Esophagus muscularis mucosa (tissue), 4 donors: ENCODE measurements at regions not wholly inside any gene's neighbourhood (a gene's known extent, or its start where the extent isn't known, plus 50 kb on each side); places are given as distances from the start of the nearest gene placed in this dataset.

Source experiments
- DNase-seq: peaks from one replicate; pipeline ENCODE4 v3.0.0-alpha.2; 2017; ENCODE audit errors: extremely low spot score
- H3K27ac ChIP-seq, 4 donors: fragments of 200-600 bp; sonication (generic); replicated peaks in 1 of 4; 1 replicate in 3 of 4; 2 replicates in 1 of 4; pipeline ENCODE4 v1.5.1; 2016 to 2019; ENCODE audit warnings: mild to moderate bottlenecking in 1 of 4
- H3K27me3 ChIP-seq, 4 donors: fragments of 200-600 bp; sonication (generic); one replicate each; pipeline versions ENCODE4 v1.5.1 to v1.6.0; 2016 to 2019
- H3K36me3 ChIP-seq, 4 donors: fragments of 200-600 bp; sonication (generic); one replicate each; pipeline ENCODE4 v1.5.1; 2016 to 2019
- H3K4me1 ChIP-seq, 4 donors: fragments of 200-600 bp; sonication (generic); one replicate each; pipeline ENCODE4 v1.5.1; 2016 to 2019
- H3K4me3 ChIP-seq, 4 donors: fragments of 200-600 bp; sonication (generic); 1 replicate in 2 of 4; 2 replicates in 2 of 4; pipeline ENCODE4 v1.5.1; 2016 to 2019; ENCODE audit warnings: mild to moderate bottlenecking in 4 of 4, moderate library complexity in 1 of 4
- H3K9me3 ChIP-seq, 4 donors: fragments of 200-600 bp; sonication (generic); 1 replicate in 3 of 4; 2 replicates in 1 of 4; pipeline ENCODE4 v1.5.1; 2016 to 2019
- EP300 ChIP-seq: sonication (generic); formaldehyde crosslinking; IDR thresholded peaks from one replicate; pipeline ENCODE4 v1.6.1; 2017; ENCODE audit warnings: antibody characterized with exemption
- POLR2A ChIP-seq: fragments of 450-650 bp; IDR thresholded peaks from one replicate; pipeline ENCODE4 v1.6.1; 2017; ENCODE audit warnings: antibody characterized with exemption, moderate library complexity, mild to moderate bottlenecking, low read depth
- POLR2AphosphoS5 ChIP-seq, 2 donors: sonication (generic); formaldehyde crosslinking; IDR thresholded peaks; one replicate each; pipeline ENCODE4 v1.6.1; 2017; ENCODE audit warnings: antibody characterized with exemption in 2 of 2
- WGBS: methylation state at CpG from one replicate; pipeline ENCODE4 v1.1.5; 2018; 5-methylcytosine and 5-hydroxymethylcytosine counted together
- intact Hi-C: fragments of 100-400 bp; cut with DNase I; formaldehyde crosslinking; loops from one replicate; pipeline ENCODE4 v1.15.1; 2023
- TF ChIP-seq, protein P1 (sequence below), 3 experiments: fragments of 200-600 bp in 2 of 3; fragments of 450-650 bp in 1 of 3; sonication (generic) in 2 of 3; IDR thresholded peaks; one replicate each; pipeline ENCODE4 v1.5.1; 2017 to 2019; ENCODE audit warnings: antibody characterized with exemption in 3 of 3, mild to moderate bottlenecking in 2 of 3, moderate library complexity in 1 of 3

DNA sequence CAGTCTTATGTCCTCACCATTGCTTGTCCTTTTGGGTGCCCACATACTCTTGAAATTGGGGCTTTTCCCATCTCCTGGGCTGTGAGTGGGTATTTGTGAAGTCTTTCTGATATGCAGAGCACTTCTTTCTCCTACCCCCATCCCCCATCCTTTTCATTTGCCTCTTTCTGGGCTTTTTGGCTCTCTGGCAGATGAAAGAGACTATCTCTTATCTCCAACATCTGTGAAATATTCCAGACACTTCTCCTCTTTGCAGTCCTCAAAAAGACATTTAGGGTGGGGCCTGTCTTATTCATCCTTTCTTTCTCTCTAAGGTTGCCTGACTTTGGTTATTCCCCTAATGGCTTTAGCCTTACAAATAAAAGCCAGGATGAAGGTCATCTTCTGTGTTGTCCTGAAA lies 462.2 kb upstream of the MKI67 start:
- Histone ChIP-seq H3K4me1 (no peaks in the 10 kb centered on the region), H3K4me3 (no peak overlapping the region), H3K27ac (no peak overlapping the region), H3K9me3 (no peaks in the 10 kb centered on the region), H3K27me3 (no peaks in the 10 kb centered on the region), H3K36me3 (no peaks in the 10 kb centered on the region)
- TF ChIP-seq, protein P1, sequence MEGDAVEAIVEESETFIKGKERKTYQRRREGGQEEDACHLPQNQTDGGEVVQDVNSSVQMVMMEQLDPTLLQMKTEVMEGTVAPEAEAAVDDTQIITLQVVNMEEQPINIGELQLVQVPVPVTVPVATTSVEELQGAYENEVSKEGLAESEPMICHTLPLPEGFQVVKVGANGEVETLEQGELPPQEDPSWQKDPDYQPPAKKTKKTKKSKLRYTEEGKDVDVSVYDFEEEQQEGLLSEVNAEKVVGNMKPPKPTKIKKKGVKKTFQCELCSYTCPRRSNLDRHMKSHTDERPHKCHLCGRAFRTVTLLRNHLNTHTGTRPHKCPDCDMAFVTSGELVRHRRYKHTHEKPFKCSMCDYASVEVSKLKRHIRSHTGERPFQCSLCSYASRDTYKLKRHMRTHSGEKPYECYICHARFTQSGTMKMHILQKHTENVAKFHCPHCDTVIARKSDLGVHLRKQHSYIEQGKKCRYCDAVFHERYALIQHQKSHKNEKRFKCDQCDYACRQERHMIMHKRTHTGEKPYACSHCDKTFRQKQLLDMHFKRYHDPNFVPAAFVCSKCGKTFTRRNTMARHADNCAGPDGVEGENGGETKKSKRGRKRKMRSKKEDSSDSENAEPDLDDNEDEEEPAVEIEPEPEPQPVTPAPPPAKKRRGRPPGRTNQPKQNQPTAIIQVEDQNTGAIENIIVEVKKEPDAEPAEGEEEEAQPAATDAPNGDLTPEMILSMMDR (IDR thresholded peaks at IDR 0.05) = no peak
- TF ChIP-seq EP300 (no peak), POLR2A (no peak), POLR2AphosphoS5 (IDR thresholded peaks at IDR 0.05) (no peak)
- no peak for DNase-seq
- intact Hi-C loops = no loop called here

DNA sequence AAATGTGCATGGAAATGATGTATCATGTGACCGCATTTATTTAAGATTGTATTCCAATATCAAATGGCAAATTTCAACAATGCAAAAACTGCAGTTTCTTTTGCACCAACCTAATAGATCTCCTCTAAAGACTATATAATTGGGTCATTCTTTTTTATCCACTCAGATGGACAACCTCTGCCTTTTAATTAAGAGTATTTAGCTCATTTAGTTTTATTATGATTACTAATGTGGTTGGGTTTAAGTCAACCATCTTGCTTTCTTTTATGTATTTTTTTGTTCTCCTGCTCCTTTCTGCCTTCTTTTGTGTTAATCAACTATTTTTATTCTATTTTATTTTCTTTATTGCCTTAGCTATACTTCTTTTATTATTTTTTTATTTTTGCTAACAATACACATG lies 468.5 kb upstream of the MKI67 start:
- Histone ChIP-seq H3K27me3 (no peaks in the 10 kb centered on the region), H3K36me3 (no peaks in the 10 kb centered on the region), H3K4me1 (no peaks in the 10 kb centered on the region), H3K9me3 (peaks cover 0 to 8% (median 2%) of the 10 kb centered on the region in 4 donors), H3K4me3 (no peak overlapping the region), H3K27ac (no peak overlapping the region)
- intact Hi-C loops = no loop called here
- TF ChIP-seq POLR2A = no peak
- TF ChIP-seq, protein P1 (IDR thresholded peaks at IDR 0.05) = no peak
- no peak for TF ChIP-seq EP300
- TF ChIP-seq POLR2AphosphoS5 (IDR thresholded peaks at IDR 0.05) = no peak
- WGBS = 100% methylated on average over 1 of the region's 1 CpG
- no peak for DNase-seq

DNA sequence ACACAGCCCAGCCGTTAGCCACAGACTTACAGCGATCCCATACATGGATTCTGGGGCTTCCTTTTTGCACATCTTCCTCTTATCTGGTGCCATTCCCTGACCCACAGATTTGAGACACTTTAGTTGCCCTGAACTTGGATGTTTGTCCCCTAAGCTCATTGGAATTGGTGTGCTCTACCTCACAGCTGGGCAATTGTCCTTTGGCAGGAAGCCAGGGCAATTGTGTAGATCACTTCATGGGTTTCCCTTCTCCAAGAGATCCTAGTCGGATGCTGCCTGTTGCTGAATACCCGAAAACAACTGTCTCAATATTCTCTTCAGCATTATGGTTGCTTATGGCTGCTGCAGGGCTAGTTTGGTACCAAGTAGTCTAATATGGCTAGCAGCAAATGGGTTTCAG lies 470.7 kb upstream of the MKI67 start:
- Histone ChIP-seq H3K27me3 (no peaks in the 10 kb centered on the region), H3K36me3 (no peaks in the 10 kb centered on the region), H3K9me3 (peaks cover 0 to 8% (median 2%) of the 10 kb centered on the region in 4 donors), H3K4me1 (no peaks in the 10 kb centered on the region), H3K27ac (no peak overlapping the region), H3K4me3 (no peak overlapping the region)
- intact Hi-C loops = no loop called here
- TF ChIP-seq EP300 = no peak
- TF ChIP-seq POLR2A = no peak
- TF ChIP-seq, protein P1 (IDR thresholded peaks at IDR 0.05) = no peak
- DNase-seq = no peak
- WGBS = 75% methylated on average over 4 of the region's 4 CpGs

DNA sequence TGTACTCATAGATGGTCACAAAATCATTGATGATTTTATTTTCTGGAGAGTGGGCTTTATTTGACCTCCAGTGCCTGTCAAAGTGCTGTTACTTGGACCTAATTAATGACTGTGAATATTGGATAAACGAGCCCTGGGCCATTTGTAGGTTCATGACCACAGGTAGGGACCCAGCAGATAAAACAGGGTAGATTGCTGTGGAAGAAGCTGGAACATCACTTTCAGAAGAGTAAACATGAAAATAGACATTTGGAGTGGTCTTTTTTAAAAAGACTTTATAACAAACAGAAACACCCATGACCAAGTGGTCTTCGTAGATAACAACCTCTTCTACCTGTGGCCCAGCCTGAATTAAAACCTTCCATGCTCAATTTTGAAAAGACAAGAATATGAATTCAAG lies 472.8 kb upstream of the MKI67 start:
- DNase-seq = no peak
- H3K27ac ChIP-seq = no peak overlapping the region
- H3K9me3 ChIP-seq = peaks cover 0 to 5% (median 2%) of the 10 kb centered on the region in 4 donors
- WGBS = 82% methylated on average over 2 of the region's 2 CpGs
- no peaks in the 10 kb centered on the region for H3K36me3 ChIP-seq
- intact Hi-C loops = no loop called here
- TF ChIP-seq POLR2AphosphoS5 (IDR thresholded peaks at IDR 0.05) = no peak
- TF ChIP-seq, protein P1 (IDR thresholded peaks at IDR 0.05) = no peak
- no peak for TF ChIP-seq POLR2A
- TF ChIP-seq EP300 = no peak
- no peaks in the 10 kb centered on the region for H3K4me1 ChIP-seq
- H3K27me3 ChIP-seq = no peaks in the 10 kb centered on the region
- H3K4me3 ChIP-seq = no peak overlapping the region

DNA sequence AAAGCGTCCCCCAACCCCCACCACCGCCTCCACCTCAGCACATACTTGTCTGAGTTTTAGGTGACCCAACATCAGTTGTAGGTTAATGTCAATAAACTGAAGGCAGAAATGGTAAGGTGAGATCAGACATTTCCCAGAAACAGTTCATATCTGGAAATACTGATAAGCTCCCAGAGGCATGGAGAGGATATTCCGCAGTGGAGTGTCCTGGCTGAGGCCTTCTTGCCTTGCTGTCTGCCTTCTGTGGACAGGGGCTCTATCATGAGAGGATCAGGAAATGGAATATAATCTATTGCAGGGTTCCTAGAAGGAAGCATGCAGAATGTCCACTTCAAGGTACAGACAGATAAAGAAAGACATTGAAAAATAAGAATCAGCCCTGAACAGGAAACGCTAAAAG lies 473.3 kb upstream of the MKI67 start:
- Histone ChIP-seq H3K36me3 (no peaks in the 10 kb centered on the region), H3K27me3 (no peaks in the 10 kb centered on the region), H3K9me3 (no peaks in the 10 kb centered on the region), H3K4me1 (no peaks in the 10 kb centered on the region), H3K27ac (no peak overlapping the region), H3K4me3 (no peak overlapping the region)
- TF ChIP-seq, protein P1 (IDR thresholded peaks at IDR 0.05) = no peak
- TF ChIP-seq POLR2A (no peak), EP300 (no peak), POLR2AphosphoS5 (IDR thresholded peaks at IDR 0.05) (no peak)
- DNase-seq = no peak
- 84% methylated on average over 4 of the region's 4 CpGs for WGBS
- intact Hi-C loops = no loop called here
